ENCODE measurements at regions not wholly inside any gene's neighbourhood (a gene's known extent, or its start where the extent isn't known, plus 50 kb on each side); places are given as distances from the start of the nearest gene placed in this dataset.

DNA sequence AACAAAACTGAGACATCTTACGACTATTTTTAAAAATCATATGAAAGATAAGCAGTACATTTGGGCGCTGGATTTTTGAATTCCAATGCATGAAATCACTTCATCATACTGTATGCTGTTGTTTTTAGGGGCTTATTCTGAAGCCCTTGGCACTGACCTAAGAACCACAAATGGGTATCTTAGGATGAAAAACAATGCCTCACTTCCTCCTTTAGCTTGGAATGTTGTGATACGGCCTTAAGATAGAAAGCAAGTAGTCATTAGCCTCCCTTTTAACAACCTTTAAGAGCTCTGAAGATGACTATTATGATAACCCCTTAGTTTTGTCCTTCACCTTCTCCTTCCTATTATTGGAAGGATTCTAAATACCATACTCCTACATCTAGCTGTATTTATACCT is 289.8 kb downstream of the ARPP21 start:
- TF ChIP-seq RARB (CRISPR knock-in tag; IDR thresholded peaks at IDR 0.05) (no peak), ZFP30 (CRISPR knock-in tag; IDR thresholded peaks at IDR 0.05) (no peak), ESRRG (CRISPR knock-in tag; IDR thresholded peaks at IDR 0.05) (no peak), ZFP3 (CRISPR knock-in tag; IDR thresholded peaks at IDR 0.05) (no peak), ZNF8 (CRISPR knock-in tag; IDR thresholded peaks at IDR 0.05) (no peak), ZNF565 (CRISPR knock-in tag; conservative IDR thresholded peaks at IDR 0.05; ENCODE audit: low read depth) (no peak), SNAI2 (CRISPR knock-in tag; IDR thresholded peaks at IDR 0.05) (no peak), ZNF70 (CRISPR knock-in tag; IDR thresholded peaks at IDR 0.05) (no peak)
- TF ChIP-seq, protein P1, sequence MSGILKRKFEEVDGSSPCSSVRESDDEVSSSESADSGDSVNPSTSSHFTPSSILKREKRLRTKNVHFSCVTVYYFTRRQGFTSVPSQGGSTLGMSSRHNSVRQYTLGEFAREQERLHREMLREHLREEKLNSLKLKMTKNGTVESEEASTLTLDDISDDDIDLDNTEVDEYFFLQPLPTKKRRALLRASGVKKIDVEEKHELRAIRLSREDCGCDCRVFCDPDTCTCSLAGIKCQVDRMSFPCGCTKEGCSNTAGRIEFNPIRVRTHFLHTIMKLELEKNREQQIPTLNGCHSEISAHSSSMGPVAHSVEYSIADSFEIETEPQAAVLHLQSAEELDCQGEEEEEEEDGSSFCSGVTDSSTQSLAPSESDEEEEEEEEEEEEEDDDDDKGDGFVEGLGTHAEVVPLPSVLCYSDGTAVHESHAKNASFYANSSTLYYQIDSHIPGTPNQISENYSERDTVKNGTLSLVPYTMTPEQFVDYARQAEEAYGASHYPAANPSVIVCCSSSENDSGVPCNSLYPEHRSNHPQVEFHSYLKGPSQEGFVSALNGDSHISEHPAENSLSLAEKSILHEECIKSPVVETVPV (CRISPR knock-in tag; IDR thresholded peaks at IDR 0.05): no peak
